ENCODE measurements at regions not wholly inside any gene's neighbourhood (a gene's known extent, or its start where the extent isn't known, plus 50 kb on each side); places are given as distances from the start of the nearest gene placed in this dataset.
"Not testable (repeated sequence)": the region's sequence is repeated elsewhere in the genome, so short reads cannot be mapped to it uniquely, and the experiment has no call there.

DNA sequence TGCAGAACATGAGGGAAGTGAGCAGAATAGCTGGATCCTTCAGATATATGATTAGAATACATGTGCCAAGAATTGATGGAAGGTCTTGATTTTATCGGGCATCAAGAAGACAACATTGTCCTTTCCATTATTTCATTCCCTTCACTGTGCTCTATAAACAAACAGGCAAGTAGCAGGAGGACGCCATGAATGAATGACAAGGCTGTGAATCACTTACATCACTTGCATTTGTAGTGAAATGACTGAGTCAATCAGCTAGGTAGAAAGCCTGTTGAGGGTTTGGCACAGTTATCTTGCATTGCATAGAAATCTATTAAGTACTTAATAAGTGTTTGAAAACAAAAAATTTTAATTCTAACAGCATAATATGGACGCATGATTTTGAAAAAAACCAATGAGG is 548.8 kb upstream of the IZUMO3 start:
- WGBS, 4 donors: 83 to 91% (median 88%) methylated on average over 3 of the region's 3 CpGs
- no peak for DNase-seq
- no peaks in the 10 kb centered on the region for H3K36me3 ChIP-seq (replicated peaks in 1 of 2)
- H3K27ac ChIP-seq: no peak overlapping the region
- no peak overlapping the region for H3K4me3 ChIP-seq
- TF ChIP-seq POLR2A (IDR thresholded peaks at IDR 0.05): no peak
- TF ChIP-seq, protein P1, sequence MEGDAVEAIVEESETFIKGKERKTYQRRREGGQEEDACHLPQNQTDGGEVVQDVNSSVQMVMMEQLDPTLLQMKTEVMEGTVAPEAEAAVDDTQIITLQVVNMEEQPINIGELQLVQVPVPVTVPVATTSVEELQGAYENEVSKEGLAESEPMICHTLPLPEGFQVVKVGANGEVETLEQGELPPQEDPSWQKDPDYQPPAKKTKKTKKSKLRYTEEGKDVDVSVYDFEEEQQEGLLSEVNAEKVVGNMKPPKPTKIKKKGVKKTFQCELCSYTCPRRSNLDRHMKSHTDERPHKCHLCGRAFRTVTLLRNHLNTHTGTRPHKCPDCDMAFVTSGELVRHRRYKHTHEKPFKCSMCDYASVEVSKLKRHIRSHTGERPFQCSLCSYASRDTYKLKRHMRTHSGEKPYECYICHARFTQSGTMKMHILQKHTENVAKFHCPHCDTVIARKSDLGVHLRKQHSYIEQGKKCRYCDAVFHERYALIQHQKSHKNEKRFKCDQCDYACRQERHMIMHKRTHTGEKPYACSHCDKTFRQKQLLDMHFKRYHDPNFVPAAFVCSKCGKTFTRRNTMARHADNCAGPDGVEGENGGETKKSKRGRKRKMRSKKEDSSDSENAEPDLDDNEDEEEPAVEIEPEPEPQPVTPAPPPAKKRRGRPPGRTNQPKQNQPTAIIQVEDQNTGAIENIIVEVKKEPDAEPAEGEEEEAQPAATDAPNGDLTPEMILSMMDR (IDR thresholded peaks at IDR 0.05): no peak
- no peaks in the 10 kb centered on the region for H3K4me1 ChIP-seq (replicated peaks in 1 of 2)
- H3K27me3 ChIP-seq: no peaks in the 10 kb centered on the region
- intact Hi-C loops (cut with DNase I): no loop called here
- H3K9me3 ChIP-seq (replicated peaks in 1 of 3): no peaks in the 10 kb centered on the region

DNA sequence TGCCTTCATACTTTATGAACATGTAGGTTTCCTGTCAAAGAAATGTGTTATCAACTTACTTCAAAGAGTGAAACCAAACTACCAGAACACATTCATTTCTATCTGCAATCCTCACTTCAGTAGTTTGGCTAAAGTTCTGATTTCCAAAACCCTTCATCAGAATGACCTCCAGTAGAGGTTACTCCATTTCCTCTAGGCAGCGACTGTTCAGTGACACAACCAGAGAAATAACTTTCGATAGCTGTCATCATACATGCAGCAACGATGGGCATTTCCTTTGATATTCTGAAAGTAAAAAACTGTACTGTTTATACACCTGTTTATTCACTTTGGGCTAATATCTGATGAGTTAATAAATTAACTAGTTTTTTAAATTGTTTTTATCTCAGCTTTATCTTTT is 532.5 kb upstream of the IZUMO3 start:
- 30 to 70% (median 46%) methylated on average over 3 of the region's 3 CpGs for WGBS, 4 donors
- Histone ChIP-seq H3K4me1 (replicated peaks in 1 of 2) (no peaks in the 10 kb centered on the region), H3K27ac (no peak overlapping the region), H3K36me3 (replicated peaks in 1 of 2) (no peaks in the 10 kb centered on the region), H3K9me3 (replicated peaks in 1 of 3) (no peaks in the 10 kb centered on the region), H3K4me3 (no peak overlapping the region), H3K27me3 (no peaks in the 10 kb centered on the region)
- TF ChIP-seq, protein P1 (IDR thresholded peaks at IDR 0.05): no peak
- TF ChIP-seq POLR2A (IDR thresholded peaks at IDR 0.05): no peak
- intact Hi-C loops (cut with DNase I): no loop called here
- DNase-seq: no peak

DNA sequence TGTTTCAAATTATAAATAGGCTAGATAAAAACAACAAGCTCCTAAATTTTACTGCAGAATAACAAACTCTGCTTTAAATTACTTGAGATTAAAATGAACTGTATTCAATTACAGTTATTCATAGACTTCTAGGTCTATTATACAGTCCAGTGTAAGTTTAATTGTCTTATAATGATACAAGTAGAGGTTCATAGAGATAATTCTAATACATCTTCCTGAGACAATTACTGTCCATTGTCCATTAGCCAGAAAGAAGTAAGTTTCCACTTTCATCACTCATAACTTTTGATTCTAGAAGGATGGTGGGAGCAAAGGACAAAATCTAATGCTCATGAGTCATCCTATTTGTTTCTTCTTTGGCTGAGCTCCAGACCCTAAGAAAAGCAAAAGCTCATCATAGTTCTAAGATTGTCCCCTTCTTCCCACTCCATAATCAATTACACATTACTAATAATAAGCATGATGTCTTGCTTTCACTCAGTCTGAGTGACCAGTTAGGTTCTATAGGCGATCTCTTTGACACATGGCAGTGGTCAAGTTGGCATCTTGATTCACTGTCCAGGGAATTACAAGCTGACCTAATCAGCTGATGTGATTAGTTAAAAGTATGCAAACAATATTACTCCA is 502.5 kb upstream of the IZUMO3 start:
- WGBS, 4 donors: 88 to 100% (median 90%) methylated on average over 1 of the region's 1 CpG
- H3K36me3 ChIP-seq (replicated peaks in 1 of 2): no peaks in the 10 kb centered on the region
- intact Hi-C loops (cut with DNase I): no loop called here

DNA sequence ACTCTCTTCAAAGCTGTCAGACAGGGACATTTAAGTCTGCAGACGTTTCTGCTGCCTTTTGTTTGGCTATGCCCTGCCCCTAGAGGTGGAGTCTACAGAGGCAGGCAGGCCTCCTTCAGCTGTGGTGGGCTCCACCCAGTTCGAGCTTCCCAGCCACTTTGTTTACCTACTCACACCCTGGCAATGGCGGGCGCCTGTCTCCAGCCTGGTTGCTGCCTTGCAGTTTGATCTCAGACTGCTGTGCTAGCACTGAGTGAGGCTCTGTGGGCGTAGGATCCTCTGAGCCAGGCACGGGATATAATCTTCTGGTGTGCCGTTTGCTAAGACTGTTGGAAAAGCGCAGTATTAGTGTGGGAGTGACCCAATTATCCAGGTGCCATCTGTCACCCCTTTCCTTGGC is 499.8 kb upstream of the IZUMO3 start:
- DNase-seq; H3K9me3 ChIP-seq (replicated peaks in 1 of 3); H3K4me3 ChIP-seq; intact Hi-C loops (cut with DNase I); H3K27me3 ChIP-seq; H3K4me1 ChIP-seq (replicated peaks in 1 of 2); H3K27ac ChIP-seq; H3K36me3 ChIP-seq (replicated peaks in 1 of 2): not testable (repeated sequence)
- 41 to 84% (median 79%) methylated on average over 2 to 8 of the region's 8 CpGs for WGBS, 4 donors

More for the DNA sequence above, 502.5 kb upstream of the IZUMO3 start:
- no peak overlapping the region for H3K27ac ChIP-seq
- no peaks in the 10 kb centered on the region for H3K9me3 ChIP-seq (replicated peaks in 1 of 3)
- no peak for DNase-seq
- no peaks in the 10 kb centered on the region for H3K27me3 ChIP-seq
- no peak for TF ChIP-seq POLR2A (IDR thresholded peaks at IDR 0.05)
- TF ChIP-seq, protein P1 (IDR thresholded peaks at IDR 0.05): no peak
- no peak overlapping the region for H3K4me3 ChIP-seq
- H3K4me1 ChIP-seq (replicated peaks in 1 of 2): no peaks in the 10 kb centered on the region

DNA sequence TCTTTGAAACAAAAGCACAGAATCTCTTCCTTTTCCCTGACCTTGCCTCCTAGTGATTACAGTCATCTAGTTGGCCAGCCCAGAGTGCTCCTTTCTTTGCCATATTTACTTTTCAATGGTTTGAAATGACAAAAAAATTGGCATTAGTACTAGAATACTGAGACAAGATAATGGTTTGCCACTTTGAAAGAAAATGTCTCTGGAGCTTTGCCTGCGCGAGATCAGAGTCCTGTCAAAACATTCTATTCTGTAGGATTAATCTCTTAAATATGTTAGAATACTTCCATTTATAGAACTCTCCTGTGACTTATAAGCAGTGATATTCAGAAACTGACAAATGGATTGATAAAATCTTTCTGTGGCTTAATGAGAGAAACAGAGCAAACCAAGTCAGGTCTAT is 484.0 kb upstream of the IZUMO3 start:
- Histone ChIP-seq H3K27ac (no peak overlapping the region), H3K9me3 (replicated peaks in 1 of 3) (no peaks in the 10 kb centered on the region), H3K4me1 (replicated peaks in 1 of 2) (no peaks in the 10 kb centered on the region), H3K4me3 (no peak overlapping the region), H3K27me3 (no peaks in the 10 kb centered on the region), H3K36me3 (replicated peaks in 1 of 2) (no peaks in the 10 kb centered on the region)
- no peak for DNase-seq
- TF ChIP-seq, protein P1 (IDR thresholded peaks at IDR 0.05): no peak
- TF ChIP-seq POLR2A (IDR thresholded peaks at IDR 0.05): no peak
- intact Hi-C loops (cut with DNase I): loop anchor here in 1 of 2 donors (10.0 kb wide), 1 partner anchor 55 kb away; no protein-coding TSS in a partner anchor
- 45 to 64% (median 53%) methylated on average over 2 of the region's 2 CpGs for WGBS, 4 donors
